Renal cortical epithelial cell (primary cell): ENCODE measurements at regions not wholly inside any gene's neighbourhood (a gene's known extent, or its start where the extent isn't known, plus 50 kb on each side); places are given as distances from the start of the nearest gene placed in this dataset.
"Not testable (repeated sequence)": the region's sequence is repeated elsewhere in the genome, so short reads cannot be mapped to it uniquely, and the experiment has no call there.

Experiments used
- DNase-seq: peaks from one replicate; pipeline ENCODE4 v3.0.0-alpha.2; 2011; ENCODE audit warnings: low read depth

DNA sequence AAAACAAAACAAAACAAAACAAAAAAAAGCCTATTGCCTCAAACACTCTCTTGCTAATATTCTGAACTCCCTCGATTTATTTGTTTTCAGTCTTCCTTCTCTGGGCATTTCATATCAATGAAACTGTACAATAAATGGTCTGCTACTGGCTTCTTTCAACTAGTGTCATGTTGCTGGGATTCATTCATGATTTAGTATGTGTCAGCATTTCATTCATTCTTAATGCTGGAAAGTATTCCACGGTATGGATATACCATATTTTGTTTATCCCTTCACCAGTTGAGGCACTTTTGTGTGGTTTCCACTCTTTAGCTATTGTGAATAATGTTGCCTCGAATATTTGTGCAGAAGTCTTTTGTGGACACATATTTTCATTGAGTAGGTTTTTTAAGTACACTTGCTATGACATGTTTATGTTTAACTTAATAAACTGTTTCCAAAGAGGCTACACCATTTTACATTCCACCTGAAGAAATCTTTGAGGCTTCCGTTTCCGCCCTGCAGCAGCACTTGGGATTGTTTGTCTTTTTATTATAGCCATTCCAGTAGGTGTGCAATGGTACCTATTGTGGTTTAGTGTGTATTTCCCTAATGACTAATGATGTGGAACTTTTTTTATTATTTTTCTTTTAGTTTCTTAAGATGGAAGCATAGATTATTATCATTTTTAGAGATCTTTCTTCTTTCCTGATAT lies 543.6 kb upstream of the SOX11 start:
- no peak for DNase-seq

DNA sequence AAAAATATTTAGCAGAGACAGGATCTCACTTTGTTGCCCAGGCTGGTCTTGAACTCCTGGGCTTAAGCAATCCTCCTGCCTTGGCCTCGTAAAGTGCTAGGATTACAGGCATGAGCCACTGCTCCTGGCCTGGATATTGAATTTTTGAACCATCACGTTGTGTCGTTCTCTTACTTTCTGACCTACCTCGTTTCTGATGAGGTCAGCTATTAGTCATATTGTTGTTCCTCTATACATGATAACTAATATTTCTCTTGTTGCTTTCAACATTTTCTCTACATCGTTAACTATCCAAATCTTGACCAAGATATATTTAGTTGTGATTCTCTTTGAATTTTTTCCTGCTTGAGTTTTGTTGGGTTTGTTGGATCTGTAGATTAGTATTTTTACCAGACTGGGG lies 541.3 kb upstream of the SOX11 start:
- no peak for DNase-seq

DNA sequence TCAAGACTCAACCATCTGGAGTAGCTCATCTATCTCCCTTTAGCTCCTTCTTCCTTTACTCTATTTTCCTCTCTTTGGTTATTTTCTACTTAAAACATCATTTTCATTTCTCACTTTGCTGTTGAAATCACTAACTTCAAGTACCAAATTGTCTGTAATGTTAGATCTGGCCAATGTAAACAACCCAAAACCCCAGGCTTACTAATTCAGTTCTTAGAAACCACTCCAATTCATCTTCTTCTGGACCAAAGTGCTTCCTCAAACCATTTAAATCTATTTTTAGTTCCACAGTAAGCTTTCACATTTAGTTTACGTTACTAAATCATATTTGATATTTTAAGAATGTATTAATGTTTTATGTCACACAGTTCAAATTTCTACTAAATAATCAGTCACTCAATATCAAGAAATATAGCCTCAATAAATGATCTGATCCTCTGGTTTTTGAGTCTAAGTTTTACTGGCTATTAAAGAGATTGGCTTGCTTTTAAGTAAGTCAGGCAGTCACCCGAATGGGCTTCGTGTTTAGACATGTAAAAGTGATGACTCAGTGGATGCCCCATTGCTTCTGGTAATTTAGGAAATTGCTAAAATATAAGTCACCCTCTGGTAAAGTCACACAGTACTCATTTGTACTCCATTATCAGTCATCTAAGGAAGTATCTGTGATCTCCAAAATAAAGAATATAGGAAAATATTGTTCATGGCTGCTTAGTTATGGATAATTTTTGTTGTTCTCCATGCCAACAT lies 527.2 kb upstream of the SOX11 start:
- peak; percentile 52 for DNase-seq

DNA sequence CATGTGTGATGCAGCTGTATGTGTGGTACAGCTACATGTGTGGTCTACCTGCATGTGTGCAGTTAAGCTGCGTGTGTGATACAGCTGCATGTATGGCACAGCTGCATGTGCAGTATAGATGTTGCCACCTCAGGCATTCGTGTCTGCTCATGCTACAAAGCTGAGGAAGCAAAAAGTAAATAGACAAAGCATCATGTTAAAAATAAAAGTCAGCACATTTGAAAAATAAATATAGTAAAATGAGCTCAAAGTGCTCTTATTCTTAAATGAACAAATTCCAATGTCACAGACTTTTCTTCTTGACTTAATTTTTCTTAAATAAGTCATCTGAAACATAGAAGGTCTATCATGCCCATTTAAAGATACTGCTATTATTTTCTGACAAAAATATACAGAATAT lies 519.3 kb upstream of the SOX11 start:
- DNase-seq, result no peak

DNA sequence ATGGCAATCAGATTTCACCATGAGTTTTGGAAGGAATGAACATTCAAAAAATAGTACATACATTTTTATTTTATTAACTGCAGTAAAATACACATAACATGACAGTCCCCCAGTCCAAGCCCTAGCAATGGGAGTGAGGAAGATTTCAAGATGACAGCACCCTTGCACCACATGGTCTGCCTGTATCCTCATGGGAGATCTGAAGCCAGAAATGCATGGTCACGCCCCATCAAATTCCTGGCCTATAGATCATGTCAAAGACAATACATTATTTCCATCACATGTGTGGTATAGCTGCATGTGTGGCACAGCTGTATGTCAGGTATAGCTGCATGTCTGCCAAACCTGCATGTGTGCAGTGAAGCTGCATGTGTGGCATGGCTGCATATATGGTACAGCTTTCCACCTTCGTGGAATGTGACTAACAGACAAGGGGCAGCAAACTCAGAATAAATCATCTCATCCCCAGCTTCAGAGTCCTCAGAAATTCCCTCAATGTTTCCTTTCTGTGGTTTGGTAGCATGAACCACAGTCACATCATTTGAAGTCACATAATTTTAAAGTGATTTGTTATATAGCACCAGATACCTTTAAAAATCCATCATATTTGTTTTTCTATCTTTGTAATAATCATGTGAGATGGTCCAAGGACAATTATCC lies 518.2 kb upstream of the SOX11 start:
- no peak for DNase-seq

DNA sequence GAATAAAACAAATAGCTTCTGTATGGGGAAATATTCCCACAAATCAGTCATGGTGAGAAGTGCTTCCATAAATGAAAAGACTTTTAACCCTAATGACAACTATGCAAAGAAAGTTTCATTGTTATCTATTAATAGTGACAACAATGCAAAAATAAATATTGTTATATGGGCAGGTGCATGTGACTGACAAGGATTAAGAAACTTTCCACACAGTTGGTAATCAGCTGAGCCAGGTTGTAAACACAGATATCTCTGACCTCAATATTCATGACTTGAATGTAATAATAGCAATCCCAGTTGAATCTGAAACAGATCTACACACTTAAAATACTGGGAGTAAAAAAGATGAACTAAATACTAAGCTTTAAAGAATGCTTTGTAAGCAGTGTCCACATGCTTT lies 517.0 kb upstream of the SOX11 start:
- no peak for DNase-seq

DNA sequence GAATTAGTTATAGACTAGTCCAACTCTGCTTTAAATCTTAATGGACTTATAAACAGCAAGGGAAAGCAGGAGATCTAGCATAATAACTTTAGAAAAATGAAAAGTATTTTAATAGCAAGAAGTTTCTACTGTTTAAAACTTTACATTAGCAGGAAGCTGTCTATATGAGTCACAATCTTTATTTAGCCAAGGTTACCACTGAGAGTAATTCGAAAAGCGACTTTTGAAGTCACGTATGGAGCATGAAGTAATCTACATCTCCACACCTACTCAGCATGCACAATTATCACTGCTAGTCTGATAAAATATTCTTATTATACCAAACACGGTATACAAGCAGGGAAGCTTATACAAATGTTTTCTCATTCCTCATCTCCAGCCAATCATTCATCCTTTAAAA lies 515.4 kb upstream of the SOX11 start:
- DNase-seq, result no peak

DNA sequence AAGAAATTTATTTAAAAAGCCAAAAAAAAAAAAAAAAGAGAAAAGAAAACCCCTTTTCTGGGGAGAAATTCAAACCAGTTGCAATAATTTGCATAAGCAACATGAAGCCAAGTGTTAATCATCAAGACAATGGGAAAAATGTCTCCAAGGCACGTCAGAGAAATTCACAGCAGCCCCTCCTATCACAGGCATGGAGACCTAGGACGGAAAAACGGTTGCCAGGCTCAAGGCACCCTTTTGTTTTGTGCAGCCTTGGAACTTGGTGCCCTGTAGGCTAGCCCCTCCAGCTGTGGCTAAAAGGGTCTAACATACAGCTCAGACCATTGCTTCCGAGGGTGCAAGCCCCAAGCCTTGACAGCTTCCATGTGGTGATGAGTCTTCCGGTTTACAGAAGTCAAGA lies 509.2 kb upstream of the SOX11 start:
- DNase-seq, result no peak

DNA sequence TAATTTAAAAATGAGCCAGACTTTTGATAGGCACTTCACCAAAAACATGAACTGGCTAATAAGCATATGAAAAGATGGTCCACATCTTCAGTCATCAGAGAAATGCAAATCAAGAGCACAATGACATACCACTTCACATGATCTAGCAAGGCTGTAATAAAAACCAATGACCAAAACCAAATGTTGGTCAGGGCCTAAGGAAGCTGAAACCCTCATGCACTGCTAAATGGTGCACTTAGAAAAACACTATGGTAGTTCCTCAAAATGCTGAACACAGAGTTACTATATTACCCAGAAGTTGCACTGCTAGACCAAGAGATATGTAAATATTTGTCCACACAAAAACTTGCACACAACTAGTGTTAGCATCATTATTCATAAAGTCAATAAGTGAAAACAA lies 504.9 kb upstream of the SOX11 start:
- no peak for DNase-seq

DNA sequence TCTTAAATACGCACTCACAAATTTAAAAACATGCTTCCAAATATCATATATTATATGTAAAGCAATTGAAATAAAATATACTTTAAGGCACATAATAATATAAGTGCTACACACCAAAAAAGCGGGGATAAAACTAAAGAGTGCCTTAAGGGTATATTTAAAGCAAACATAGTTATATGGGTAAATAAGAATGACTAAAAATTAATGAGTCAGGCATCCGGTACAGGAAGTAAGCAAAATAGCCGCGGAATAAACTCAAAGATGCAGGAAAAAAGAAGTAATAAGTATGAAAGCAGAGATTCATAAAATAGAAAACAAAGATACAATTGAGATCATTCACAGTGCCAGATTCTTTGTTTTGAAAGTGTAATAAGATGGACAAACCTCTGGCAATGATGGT lies 503.5 kb upstream of the SOX11 start:
- DNase-seq, result no peak

DNA sequence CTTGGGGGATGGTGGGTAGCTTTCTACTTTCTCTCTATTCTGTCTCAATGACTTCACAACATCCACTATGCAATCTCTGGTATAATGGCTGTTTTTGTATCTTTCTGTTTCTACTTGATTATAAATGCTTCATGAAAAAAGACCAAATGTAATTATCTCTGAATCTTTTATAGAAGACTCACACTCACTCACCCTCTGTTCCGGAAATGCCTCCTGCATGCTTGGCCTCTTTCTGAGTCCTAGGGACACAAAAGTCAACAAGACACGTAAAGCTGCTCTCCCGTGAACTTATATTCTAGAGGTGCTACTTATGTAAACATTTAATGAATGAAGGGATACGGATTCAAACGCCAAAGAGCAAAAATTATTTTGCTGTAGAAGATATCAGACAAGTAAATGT lies 502.2 kb upstream of the SOX11 start:
- no peak for DNase-seq

DNA sequence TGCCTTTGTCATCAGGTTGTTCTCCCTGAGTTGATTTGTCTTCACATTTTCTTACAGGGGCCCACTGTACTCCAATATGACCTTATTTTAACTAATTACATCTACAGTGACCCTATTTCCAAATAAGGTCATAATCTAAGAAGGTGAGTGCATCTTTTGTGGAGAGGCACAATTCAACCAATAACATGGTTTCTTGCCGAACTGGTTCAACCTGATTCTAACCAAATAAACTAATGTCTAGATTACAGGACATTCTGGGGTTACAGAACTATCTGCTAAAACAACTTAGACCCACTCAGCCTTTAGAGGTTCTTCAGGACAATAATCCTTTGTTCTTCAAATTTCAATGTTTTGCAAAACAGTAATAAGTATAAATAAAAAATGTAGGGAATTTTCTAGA lies 496.5 kb upstream of the SOX11 start:
- DNase-seq, result no peak

DNA sequence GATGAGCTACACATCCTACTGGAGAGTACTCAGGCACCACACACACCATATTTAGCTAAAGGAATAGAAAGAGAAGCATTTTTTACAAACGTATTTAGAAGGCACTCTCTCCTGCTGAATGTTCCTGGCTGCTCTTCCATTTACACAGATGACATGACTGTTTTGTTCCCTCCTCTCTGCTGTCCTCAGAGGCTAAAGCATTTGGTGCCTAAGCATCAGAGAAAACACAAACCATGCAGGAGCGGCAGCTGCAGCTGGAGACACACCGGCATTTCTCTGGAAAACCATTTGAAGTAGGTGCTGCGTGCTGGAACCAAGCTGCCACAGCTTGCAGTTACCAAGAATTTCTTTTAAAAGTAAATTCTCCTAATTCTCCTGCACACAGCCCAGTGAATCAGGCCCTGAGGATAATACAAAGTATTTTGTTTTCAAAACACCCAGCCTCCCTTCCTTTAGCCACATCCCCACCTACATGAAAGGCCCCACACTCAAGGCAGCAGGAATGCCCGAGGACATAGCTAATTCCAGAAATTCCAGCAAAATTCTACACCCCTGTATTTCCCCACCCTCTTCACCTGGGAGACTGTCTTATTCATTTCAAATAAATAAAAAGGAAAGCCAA lies 488.9 kb upstream of the SOX11 start:
- DNase-seq, result no peak

DNA sequence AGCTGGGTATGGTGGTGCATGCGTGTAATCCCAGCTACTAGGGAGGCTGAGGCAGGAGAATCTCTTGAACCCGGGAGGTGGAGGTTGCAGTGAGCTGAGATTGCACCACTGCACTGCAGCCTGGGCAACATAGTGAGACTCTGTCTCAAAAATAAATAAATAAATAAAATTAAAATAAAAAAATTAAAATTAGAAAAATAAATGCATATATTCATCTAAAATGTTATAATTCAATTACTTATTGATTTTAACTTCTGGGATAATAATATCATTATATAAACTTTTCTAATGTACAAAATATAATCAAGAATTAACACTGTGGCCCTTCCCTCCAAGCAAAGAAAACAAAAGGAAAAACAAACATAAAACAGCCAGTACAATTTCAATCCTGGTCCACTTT lies 485.4 kb upstream of the SOX11 start:
- not testable (repeated sequence) for DNase-seq

DNA sequence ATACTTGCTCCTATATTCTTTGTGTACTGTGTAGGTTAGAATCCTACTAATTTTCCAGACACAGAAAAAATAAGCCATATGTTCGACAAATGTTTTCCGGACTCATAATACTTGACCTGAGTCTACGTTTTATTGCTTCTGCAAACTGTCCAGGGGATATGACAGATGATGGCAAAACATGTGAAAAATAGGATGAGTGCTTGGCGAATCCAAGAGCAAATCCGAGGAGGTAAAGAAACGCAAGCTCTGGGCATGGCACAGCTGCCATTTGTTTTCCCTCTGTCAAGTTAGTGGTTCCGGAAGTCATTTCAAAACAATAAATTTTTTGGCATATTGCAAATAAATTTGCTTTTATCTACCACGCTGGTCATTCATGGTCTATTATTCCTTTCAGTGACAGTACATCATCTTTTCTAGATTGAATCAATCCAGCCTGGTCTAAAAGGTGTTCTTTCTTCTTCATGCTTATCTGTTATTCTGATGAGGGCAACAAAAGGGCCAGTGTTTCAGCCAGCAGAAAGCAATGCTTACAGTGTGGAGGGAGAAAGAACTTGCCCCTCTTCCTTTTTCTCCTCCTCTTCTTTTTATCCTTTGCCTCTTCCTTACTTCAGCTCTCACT lies 476.1 kb upstream of the SOX11 start:
- DNase-seq, result no peak

DNA sequence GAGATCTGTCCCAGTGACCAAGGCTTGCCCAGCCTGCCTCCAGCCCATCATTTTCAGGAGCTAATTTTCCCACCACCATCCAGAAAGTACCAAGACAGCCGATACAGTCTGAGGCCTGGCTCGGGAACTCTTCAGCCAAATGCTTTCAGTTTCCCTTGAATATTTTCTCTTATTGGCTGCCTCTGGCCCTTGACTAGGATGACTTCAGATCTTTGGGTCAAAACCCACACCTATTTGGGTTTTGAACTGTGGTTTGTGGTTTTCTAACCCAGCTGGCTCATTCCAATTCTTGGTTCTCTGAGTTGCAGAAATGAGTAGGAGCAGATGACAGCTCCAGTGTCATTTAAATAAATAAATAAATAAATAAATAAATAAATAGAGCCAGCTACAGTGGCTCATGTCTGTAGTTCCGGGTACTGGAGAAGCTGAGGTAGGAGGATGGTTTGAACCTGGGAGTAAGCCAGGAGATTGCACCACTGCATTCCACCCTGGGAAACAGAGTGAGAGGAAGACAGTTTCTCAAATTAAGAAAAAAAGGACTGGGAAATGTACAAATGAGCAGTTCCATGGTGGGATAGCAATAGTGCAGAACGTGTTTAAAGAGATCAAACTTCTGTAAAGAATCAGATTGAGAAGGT lies 465.0 kb upstream of the SOX11 start:
- peak; percentile 3 for DNase-seq

DNA sequence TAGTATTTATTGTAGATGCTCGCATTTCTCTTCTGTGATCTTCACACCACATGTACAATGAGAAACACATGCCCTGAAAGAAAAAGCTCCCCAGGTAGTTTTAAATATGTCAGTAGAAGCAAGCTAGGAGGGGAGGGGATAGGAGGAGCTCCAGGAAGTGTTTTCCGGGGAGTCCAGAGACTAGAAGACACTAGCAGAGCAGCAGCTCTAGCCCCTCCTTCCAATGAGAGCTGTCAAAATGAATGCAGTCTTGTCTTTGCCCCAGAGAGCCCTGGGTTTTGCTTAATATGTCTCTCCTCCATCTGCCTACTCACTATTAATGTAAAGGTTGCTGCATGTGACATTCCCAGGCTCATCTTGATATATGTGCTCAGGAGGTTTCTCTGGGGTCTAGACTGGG lies 462.6 kb upstream of the SOX11 start:
- no peak for DNase-seq

DNA sequence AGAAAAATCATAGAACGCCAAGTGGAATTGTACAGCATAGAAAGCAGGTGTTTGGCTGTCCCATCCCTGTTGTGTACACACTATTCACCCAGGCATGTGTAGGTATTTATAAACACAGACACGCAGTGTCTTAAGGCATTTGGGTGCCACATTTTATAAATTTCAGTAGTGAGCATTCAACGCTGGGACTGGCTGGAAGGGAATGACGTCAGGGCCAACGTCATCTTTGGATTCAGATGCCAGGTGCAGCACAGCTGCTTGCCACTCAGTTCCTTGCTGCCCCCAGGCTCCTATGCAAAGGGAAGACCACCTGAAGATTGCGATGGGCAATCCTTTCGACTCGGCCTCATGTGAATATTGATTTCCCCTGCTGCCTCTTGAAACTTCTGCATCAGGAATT lies 461.7 kb upstream of the SOX11 start:
- no peak for DNase-seq

DNA sequence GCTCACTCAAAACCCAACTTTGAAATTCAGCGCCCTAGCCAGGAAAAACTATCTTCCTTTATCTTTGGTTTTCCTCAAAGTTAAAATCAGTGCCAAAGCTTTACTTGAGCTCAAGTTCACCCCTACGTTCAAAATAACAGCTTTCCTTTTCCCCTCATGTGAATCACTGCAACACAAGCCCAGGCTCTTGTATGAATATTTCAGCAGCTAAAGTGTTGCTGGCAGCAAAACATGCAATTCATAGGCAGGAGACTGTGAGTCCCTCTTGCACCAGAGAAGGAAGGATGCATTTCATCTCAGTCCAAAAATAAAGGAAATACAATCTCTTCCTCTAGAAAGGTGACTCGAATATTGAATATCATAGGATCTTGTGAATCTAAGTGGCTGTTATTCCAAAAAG lies 461.3 kb upstream of the SOX11 start:
- DNase-seq, result no peak

DNA sequence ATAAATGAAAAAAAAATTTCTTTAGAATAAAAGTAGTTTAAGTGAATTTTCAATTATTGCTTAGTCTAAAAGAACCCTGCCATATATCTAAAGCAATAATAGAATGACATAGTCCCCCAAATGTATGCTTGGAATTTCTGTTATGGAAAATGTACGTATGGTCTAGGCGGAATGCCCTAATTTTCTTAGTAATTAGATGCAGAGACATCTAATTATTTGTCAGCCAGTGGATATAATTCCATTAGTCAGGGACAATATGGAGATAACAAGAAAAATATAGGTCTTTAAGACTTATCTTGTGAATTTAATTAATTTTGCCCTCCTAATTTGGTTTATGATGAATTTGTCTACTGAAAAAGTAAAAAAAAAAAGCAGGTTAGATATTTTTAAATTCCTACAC lies 460.9 kb upstream of the SOX11 start:
- no peak for DNase-seq

DNA sequence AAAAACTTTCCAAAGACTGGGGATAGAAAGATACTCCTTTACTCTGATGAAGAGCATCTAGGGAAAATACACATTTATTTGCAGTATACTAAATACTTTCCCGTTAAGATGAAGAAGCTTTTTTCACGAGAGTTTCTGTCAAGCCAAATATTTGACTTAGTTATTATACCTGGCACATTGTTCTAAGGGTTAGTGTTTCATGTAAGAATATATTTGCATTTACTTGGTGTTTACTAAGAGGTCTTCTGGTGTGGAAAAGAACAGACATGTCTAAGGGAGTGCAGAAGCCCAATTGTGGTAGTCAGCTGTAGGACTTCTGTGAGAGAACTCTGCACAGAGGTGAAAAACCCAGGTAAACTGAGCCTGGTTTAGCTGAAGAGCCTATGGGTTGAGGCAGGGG lies 457.6 kb upstream of the SOX11 start:
- DNase-seq, result no peak

DNA sequence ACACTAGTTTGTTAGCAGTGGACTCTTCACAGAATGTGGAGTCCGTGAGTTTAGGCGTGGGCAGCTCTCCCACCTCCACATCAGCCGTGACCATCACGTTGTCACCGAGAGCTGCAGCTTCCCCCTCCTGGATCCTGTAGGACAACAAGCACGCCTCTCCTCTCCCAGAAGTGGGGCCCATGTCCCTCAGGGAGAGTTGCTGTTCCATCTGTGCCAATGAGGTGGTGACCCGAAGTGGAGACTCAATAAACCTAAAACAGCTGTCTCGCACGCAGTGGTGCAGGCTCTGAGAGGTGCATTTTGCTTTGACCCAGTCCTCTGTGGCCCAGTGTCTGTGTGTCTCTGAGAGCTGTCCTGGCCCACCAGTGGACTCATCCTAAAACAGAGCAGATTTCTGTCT lies 456.5 kb upstream of the SOX11 start:
- DNase-seq, result no peak
